ENCODE measurements at regions not wholly inside any gene's neighbourhood (a gene's known extent, or its start where the extent isn't known, plus 50 kb on each side); places are given as distances from the start of the nearest gene placed in this dataset.

GRCh38 chr3:56923526-56924224 is 121.9 kb upstream of the ARHGEF3 start:
- DNase-seq, result no peak

- no peak for DNase-seq
Measured at GRCh38 chr3:56921573-56922453, 120.1 kb upstream of the ARHGEF3 start.

GRCh38 chr3:56919797-56920195 is 118.0 kb upstream of the ARHGEF3 start:
- no peak for DNase-seq

- no peak for DNase-seq
Measured at GRCh38 chr3:56919137-56919796, 117.5 kb upstream of the ARHGEF3 start.

GRCh38 chr3:56918111-56918568 is 116.4 kb upstream of the ARHGEF3 start:
- DNase-seq, result no peak

GRCh38 chr3:56917361-56918110 is 115.8 kb upstream of the ARHGEF3 start:
- peak; percentile 46 for DNase-seq

- no peak for DNase-seq
Measured at GRCh38 chr3:56916716-56917360, 115.1 kb upstream of the ARHGEF3 start.

- DNase-seq, result peak; percentile 28
Measured at GRCh38 chr3:56915966-56916586, 114.3 kb upstream of the ARHGEF3 start.

GRCh38 chr3:56914646-56915045 is 112.9 kb upstream of the ARHGEF3 start:
- DNase-seq, result no peak

GRCh38 chr3:56911363-56911762 is 109.6 kb upstream of the ARHGEF3 start:
- DNase-seq, result no peak

GRCh38 chr3:56909349-56909748 is 107.6 kb upstream of the ARHGEF3 start:
- DNase-seq, result no peak

GRCh38 chr3:56908004-56908403 is 106.3 kb upstream of the ARHGEF3 start:
- no peak for DNase-seq

- no peak for DNase-seq
Measured at GRCh38 chr3:56904552-56905215, 102.9 kb upstream of the ARHGEF3 start.

GRCh38 chr3:56903231-56903782 is 101.6 kb upstream of the ARHGEF3 start:
- DNase-seq, result no peak

GRCh38 chr3:56902468-56903160 is 100.9 kb upstream of the ARHGEF3 start:
- DNase-seq, result no peak

- no peak for DNase-seq
Measured at GRCh38 chr3:56900801-56901200, 99.1 kb upstream of the ARHGEF3 start.

- DNase-seq, result no peak
Measured at GRCh38 chr3:56899851-56900250, 98.1 kb upstream of the ARHGEF3 start.

- DNase-seq, result no peak
Measured at GRCh38 chr3:56899078-56899477, 97.3 kb upstream of the ARHGEF3 start.

- DNase-seq, result no peak
Measured at GRCh38 chr3:56896357-56896756, 94.6 kb upstream of the ARHGEF3 start.

- DNase-seq, result no peak
Measured at GRCh38 chr3:56894881-56895431, 93.2 kb upstream of the ARHGEF3 start.
